ENCODE measurements at regions not wholly inside any gene's neighbourhood (a gene's known extent, or its start where the extent isn't known, plus 50 kb on each side); places are given as distances from the start of the nearest gene placed in this dataset.

GRCh38 chr9:118975736-118976135 lies 393.5 kb downstream of the BRINP1 start:
- DNase-seq = no peak

GRCh38 chr9:118976160-118976559 lies 393.1 kb downstream of the BRINP1 start:
- no peak for DNase-seq

- DNase-seq = no peak
Measured at GRCh38 chr9:118984607-118985006, 384.6 kb downstream of the BRINP1 start.

- DNase-seq = no peak
Measured at GRCh38 chr9:118985851-118986250, 383.4 kb downstream of the BRINP1 start.

GRCh38 chr9:118987167-118987566 lies 382.1 kb downstream of the BRINP1 start:
- DNase-seq = no peak

- no peak for DNase-seq
Measured at GRCh38 chr9:118990949-118991348, 378.3 kb downstream of the BRINP1 start.

GRCh38 chr9:118991366-118992285 lies 377.6 kb downstream of the BRINP1 start:
- no peak for DNase-seq

- DNase-seq = no peak
Measured at GRCh38 chr9:118992813-118993794, 376.1 kb downstream of the BRINP1 start.

GRCh38 chr9:118993965-118994364 lies 375.3 kb downstream of the BRINP1 start:
- no peak for DNase-seq

- no peak for DNase-seq
Measured at GRCh38 chr9:119002491-119002890, 366.7 kb downstream of the BRINP1 start.

- no peak for DNase-seq
Measured at GRCh38 chr9:119003201-119003611, 366.0 kb downstream of the BRINP1 start.

- DNase-seq = no peak
Measured at GRCh38 chr9:119003882-119004617, 365.2 kb downstream of the BRINP1 start.

- no peak for DNase-seq
Measured at GRCh38 chr9:119004618-119004990, 364.6 kb downstream of the BRINP1 start.

- DNase-seq = no peak
Measured at GRCh38 chr9:119005162-119005561, 364.1 kb downstream of the BRINP1 start.

- DNase-seq = no peak
Measured at GRCh38 chr9:119009249-119009648, 360.0 kb downstream of the BRINP1 start.

- DNase-seq = no peak
Measured at GRCh38 chr9:119020284-119020683, 349.0 kb downstream of the BRINP1 start.

GRCh38 chr9:119020730-119021333 lies 348.4 kb downstream of the BRINP1 start:
- no peak for DNase-seq

- no peak for DNase-seq
Measured at GRCh38 chr9:119026120-119026519, 343.1 kb downstream of the BRINP1 start.

- DNase-seq = no peak
Measured at GRCh38 chr9:119027901-119028699, 341.1 kb downstream of the BRINP1 start.

GRCh38 chr9:119029886-119030285 lies 339.3 kb downstream of the BRINP1 start:
- no peak for DNase-seq

- no peak for DNase-seq
Measured at GRCh38 chr9:119033596-119033995, 335.6 kb downstream of the BRINP1 start.

- no peak for DNase-seq
Measured at GRCh38 chr9:119036969-119037368, 332.3 kb downstream of the BRINP1 start.

All from inflammatory macrophage treated with lipopolysaccharide for 4 hours (primary cell).